CD4-positive, alpha-beta memory T cell (primary cell): ENCODE measurements at regions not wholly inside any gene's neighbourhood (a gene's known extent, or its start where the extent isn't known, plus 50 kb on each side); places are given as distances from the start of the nearest gene placed in this dataset.

Experiments used
- CTCF ChIA-PET: fragments of 350-600 bp; sonication (Branson Sonifier 250); formaldehyde crosslinking; loops from one replicate; lab custom pipeline; 2021; ENCODE audit warnings: inconsistent platforms; ENCODE audit not compliant: partially characterized antibody; lab: Charles Lee
- POLR2A ChIA-PET: fragments of 350-600 bp; sonication (Branson Sonifier 250); formaldehyde crosslinking; loops from one replicate; lab custom pipeline; 2021; ENCODE audit not compliant: partially characterized antibody; lab: Charles Lee
- DNase-seq, 5 donors: peaks; one replicate each; pipeline versions ENCODE4 v3.0.0 to v3.0.0-alpha.2; 2020 to 2022; ENCODE audit warnings: mixed read lengths in 1 of 5
- H3K27ac ChIP-seq: one replicate; pipeline ENCODE4 v1.7.0; 2013; ENCODE audit warnings: low read depth, low read length
- H3K27me3 ChIP-seq: 2 replicates; pipeline ENCODE4 v1.7.0; 2013; ENCODE audit warnings: mild to moderate bottlenecking, low read length, moderate library complexity; ENCODE audit not compliant: insufficient read depth
- H3K36me3 ChIP-seq: 2 replicates; pipeline ENCODE4 v1.7.0; 2013; ENCODE audit warnings: mild to moderate bottlenecking, low read length, moderate library complexity; ENCODE audit not compliant: insufficient read depth
- H3K4me1 ChIP-seq: 2 replicates; pipeline ENCODE4 v1.7.0; 2013; ENCODE audit warnings: mild to moderate bottlenecking, low read length, moderate library complexity; ENCODE audit not compliant: insufficient read depth
- H3K4me3 ChIP-seq, 2 donors: one replicate each; pipeline ENCODE4 v1.7.0; 2013; ENCODE audit warnings: low read length in 2 of 2, mild to moderate bottlenecking in 1 of 2
- H3K9me3 ChIP-seq, 2 donors: one replicate each; pipeline ENCODE4 v1.7.0; 2013; ENCODE audit warnings: low read length in 2 of 2, control low read depth in 1 of 2; ENCODE audit not compliant: control insufficient read depth in 1 of 2
- H3K27ac Mint-ChIP-seq, 7 donors: one replicate each; pipeline ENCODE4 v1.8.0; 2020 to 2021; ENCODE audit warnings: mixed read lengths in 7 of 7, mild to moderate bottlenecking in 6 of 7, inconsistent platforms in 3 of 7, moderate library complexity in 3 of 7
- H3K27me3 Mint-ChIP-seq, 2 donors: one replicate each; pipeline ENCODE4 v1.8.0; 2020 to 2021; ENCODE audit warnings: mixed read lengths in 2 of 2
- H3K36me3 Mint-ChIP-seq, 2 donors: one replicate each; pipeline ENCODE4 v1.8.0; 2020 to 2021; ENCODE audit warnings: mixed read lengths in 2 of 2, inconsistent platforms in 1 of 2, mild to moderate bottlenecking in 1 of 2
- H3K4me1 Mint-ChIP-seq, 4 donors: one replicate each; pipeline ENCODE4 v1.8.0; 2020 to 2021; ENCODE audit warnings: mixed read lengths in 4 of 4, mild to moderate bottlenecking in 1 of 4
- H3K4me3 Mint-ChIP-seq, 8 donors: one replicate each; pipeline ENCODE4 v1.8.0; 2020 to 2021; ENCODE audit warnings: mixed read lengths in 8 of 8, mild to moderate bottlenecking in 7 of 8, moderate library complexity in 6 of 8, inconsistent platforms in 3 of 8
- H3K9me3 Mint-ChIP-seq, 8 donors: one replicate each; pipeline ENCODE4 v1.8.0; 2020 to 2021; ENCODE audit warnings: mixed read lengths in 8 of 8, mild to moderate bottlenecking in 5 of 8, inconsistent platforms in 3 of 8, moderate library complexity in 1 of 8
- intact Hi-C: fragments of 100-400 bp; cut with micrococcal nuclease; formaldehyde crosslinking; loops from one replicate; pipeline ENCODE4 v1.15.1; 2023

GRCh38 chr14:97945631-97946030, 1148.4 kb downstream of the VRK1 start:
- peaks cover 46 to 60% of the 10 kb centered on the region in 2 donors for H3K36me3 Mint-ChIP-seq
- POLR2A ChIA-PET: no interaction called here

DNA sequence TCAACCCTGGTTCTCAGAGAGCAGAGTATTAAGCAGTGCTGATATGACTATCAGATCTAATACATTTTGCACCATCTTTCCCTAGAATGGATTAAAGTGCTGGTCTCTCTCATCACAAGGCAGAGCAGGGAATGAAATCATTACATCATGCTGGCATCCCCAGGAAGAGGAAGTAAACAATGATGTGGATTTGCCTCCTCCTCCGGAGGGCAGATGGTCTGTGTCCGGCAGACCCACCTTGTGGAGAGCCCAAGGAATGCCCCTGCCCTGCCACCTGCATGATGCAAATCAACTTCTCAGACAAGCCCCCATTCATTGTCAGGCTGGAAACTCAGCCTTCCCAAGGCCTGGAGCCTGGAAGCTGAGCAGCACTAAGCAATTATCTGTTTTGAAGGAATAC, 1149.1 kb downstream of the VRK1 start:
- Mint-ChIP-seq H3K36me3 (peaks cover 49 to 66% of the 10 kb centered on the region in 2 donors), H3K27ac (peak overlapping the region in 1 of 7 donors; percentile 22)
- no peaks in the 10 kb centered on the region for H3K27me3 ChIP-seq

More at GRCh38 chr14:97945631-97946030, 1148.4 kb downstream of the VRK1 start:
- intact Hi-C loops: no loop called here
- H3K36me3 ChIP-seq: no peaks in the 10 kb centered on the region
- H3K4me3 Mint-ChIP-seq: no peak overlapping the region
- no peak overlapping the region for H3K4me3 ChIP-seq
- no peaks in the 10 kb centered on the region for H3K4me1 ChIP-seq
- H3K27me3 ChIP-seq: no peaks in the 10 kb centered on the region
- H3K9me3 ChIP-seq: no peaks in the 10 kb centered on the region
- H3K27ac Mint-ChIP-seq: no peak overlapping the region
- peaks cover 6 to 18% (median 8%) of the 10 kb centered on the region in 4 donors for H3K4me1 Mint-ChIP-seq
- H3K27me3 Mint-ChIP-seq: no peaks in the 10 kb centered on the region
- no peak overlapping the region for H3K27ac ChIP-seq
- H3K9me3 Mint-ChIP-seq: peaks cover 0 to 6% (median under 1%) of the 10 kb centered on the region in 8 donors
- no peak for DNase-seq
- CTCF ChIA-PET: no interaction called here

DNA sequence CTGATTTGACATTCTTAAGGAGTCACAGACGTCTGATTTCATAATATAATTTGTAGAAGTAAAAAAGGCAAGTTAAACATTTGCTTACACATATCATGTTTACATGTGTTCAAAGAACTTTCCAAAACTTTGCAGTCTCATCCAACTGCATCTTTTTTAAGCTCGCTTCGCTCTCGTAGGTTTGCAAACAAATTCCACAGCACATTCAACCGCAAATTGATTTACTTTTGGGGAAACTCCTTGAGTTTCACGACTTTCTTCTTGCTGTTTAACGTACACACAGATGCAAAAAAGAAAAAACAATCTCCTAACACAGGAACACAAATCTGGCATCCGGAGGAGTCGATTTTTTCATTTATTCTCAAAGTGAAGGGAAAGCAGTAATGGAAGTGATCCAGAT, 1149.5 kb downstream of the VRK1 start:
- Histone ChIP-seq H3K9me3 (no peaks in the 10 kb centered on the region), H3K36me3 (no peaks in the 10 kb centered on the region), H3K27ac (no peak overlapping the region), H3K4me1 (no peaks in the 10 kb centered on the region), H3K27me3 (no peaks in the 10 kb centered on the region), H3K4me3 (no peak overlapping the region)
- H3K9me3 Mint-ChIP-seq: peaks cover 0 to 6% (median under 1%) of the 10 kb centered on the region in 8 donors
- ChIA-PET POLR2A (no interaction called here), CTCF (no interaction called here)
- peaks cover 52 to 65% of the 10 kb centered on the region in 2 donors for H3K36me3 Mint-ChIP-seq
- H3K27me3 Mint-ChIP-seq: no peaks in the 10 kb centered on the region
- intact Hi-C loops: no loop called here
- H3K27ac Mint-ChIP-seq: peak overlapping the region in 1 of 7 donors; percentile 70
- H3K4me1 Mint-ChIP-seq: peaks cover 6 to 24% (median 13%) of the 10 kb centered on the region in 4 donors
- no peak overlapping the region for H3K4me3 Mint-ChIP-seq
- no peak for DNase-seq

More for the DNA sequence above, 1149.1 kb downstream of the VRK1 start:
- DNase-seq: no peak
- H3K4me1 Mint-ChIP-seq: peaks cover 6 to 24% (median 12%) of the 10 kb centered on the region in 4 donors
- H3K27me3 Mint-ChIP-seq: no peaks in the 10 kb centered on the region
- intact Hi-C loops: no loop called here
- H3K9me3 ChIP-seq: no peaks in the 10 kb centered on the region
- CTCF ChIA-PET: no interaction called here
- no peaks in the 10 kb centered on the region for H3K4me1 ChIP-seq
- H3K4me3 ChIP-seq: no peak overlapping the region
- no peak overlapping the region for H3K27ac ChIP-seq
- H3K9me3 Mint-ChIP-seq: peaks cover 0 to 6% (median under 1%) of the 10 kb centered on the region in 8 donors
- no peaks in the 10 kb centered on the region for H3K36me3 ChIP-seq
- POLR2A ChIA-PET: no interaction called here
- no peak overlapping the region for H3K4me3 Mint-ChIP-seq

GRCh38 chr14:97948841-97949240, 1151.7 kb downstream of the VRK1 start:
- H3K27me3 Mint-ChIP-seq: no peaks in the 10 kb centered on the region
- Histone ChIP-seq H3K36me3 (no peaks in the 10 kb centered on the region), H3K27me3 (no peaks in the 10 kb centered on the region), H3K4me1 (no peaks in the 10 kb centered on the region), H3K4me3 (no peak overlapping the region), H3K9me3 (no peaks in the 10 kb centered on the region), H3K27ac (no peak overlapping the region)
- no peak overlapping the region for H3K27ac Mint-ChIP-seq
- CTCF ChIA-PET: no interaction called here
- peaks cover 49 to 56% of the 10 kb centered on the region in 2 donors for H3K36me3 Mint-ChIP-seq
- DNase-seq: no peak
- no peaks in the 10 kb centered on the region for H3K9me3 Mint-ChIP-seq
- POLR2A ChIA-PET: no interaction called here
- no peak overlapping the region for H3K4me3 Mint-ChIP-seq
- peaks cover 9 to 34% (median 20%) of the 10 kb centered on the region in 4 donors for H3K4me1 Mint-ChIP-seq
- intact Hi-C loops: no loop called here

- Histone ChIP-seq H3K4me3 (no peak overlapping the region), H3K27me3 (no peaks in the 10 kb centered on the region), H3K4me1 (no peaks in the 10 kb centered on the region), H3K9me3 (no peaks in the 10 kb centered on the region), H3K36me3 (peaks cover 21% of the 10 kb centered on the region), H3K27ac (no peak overlapping the region)
- H3K27ac Mint-ChIP-seq: no peak overlapping the region
- CTCF ChIA-PET: no interaction called here
- H3K4me3 Mint-ChIP-seq: no peak overlapping the region
- POLR2A ChIA-PET: no interaction called here
- H3K36me3 Mint-ChIP-seq: peaks cover 72 to 79% of the 10 kb centered on the region in 2 donors
- peaks cover 19 to 29% (median 24%) of the 10 kb centered on the region in 4 donors for H3K4me1 Mint-ChIP-seq
- H3K9me3 Mint-ChIP-seq: peaks cover 0 to 6% (median 1%) of the 10 kb centered on the region in 8 donors
- H3K27me3 Mint-ChIP-seq: no peaks in the 10 kb centered on the region
- intact Hi-C loops: no loop called here
- no peak for DNase-seq
Measured at GRCh38 chr14:97956581-97957340, 1159.6 kb downstream of the VRK1 start.

- no peaks in the 10 kb centered on the region for H3K9me3 ChIP-seq
- H3K36me3 Mint-ChIP-seq: peaks cover 86 to 87% of the 10 kb centered on the region in 2 donors
- H3K36me3 ChIP-seq: peaks cover 30% of the 10 kb centered on the region
- no peaks in the 10 kb centered on the region for H3K4me1 ChIP-seq
- H3K4me3 Mint-ChIP-seq: no peak overlapping the region
- peaks cover 0 to 6% (median 1%) of the 10 kb centered on the region in 8 donors for H3K9me3 Mint-ChIP-seq
- H3K27ac Mint-ChIP-seq: no peak overlapping the region
- ChIA-PET CTCF (no interaction called here), POLR2A (no interaction called here)
- no peak for DNase-seq
- H3K27ac ChIP-seq: no peak overlapping the region
- H3K4me1 Mint-ChIP-seq: peaks cover 22 to 42% (median 28%) of the 10 kb centered on the region in 4 donors
- H3K27me3 Mint-ChIP-seq: no peaks in the 10 kb centered on the region
- intact Hi-C loops: no loop called here
- H3K27me3 ChIP-seq: no peaks in the 10 kb centered on the region
- no peak overlapping the region for H3K4me3 ChIP-seq
Measured at GRCh38 chr14:97959251-97959650, 1162.1 kb downstream of the VRK1 start.

DNA sequence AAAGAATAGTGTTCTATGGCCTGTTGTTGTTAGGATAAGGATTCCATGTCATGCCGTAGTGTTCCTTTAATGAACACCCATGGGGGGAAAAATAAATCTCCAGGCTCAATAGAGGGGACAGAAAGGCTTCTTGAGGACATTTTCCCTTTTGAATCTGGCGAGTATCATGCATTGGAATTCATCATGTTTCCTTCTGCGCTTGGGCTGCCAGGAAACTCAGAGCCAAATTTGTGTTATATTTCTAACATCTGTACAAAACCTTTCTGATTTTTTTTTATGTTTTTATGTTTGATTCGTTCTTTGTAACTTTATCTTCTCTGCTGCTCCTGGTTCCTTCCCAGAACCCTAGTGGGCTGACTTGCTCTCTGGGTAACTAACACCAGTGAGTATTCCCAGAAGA, 1163.3 kb downstream of the VRK1 start:
- ChIA-PET POLR2A (no interaction called here), CTCF (no interaction called here)
- H3K9me3 Mint-ChIP-seq: peaks cover 0 to 6% (median 1%) of the 10 kb centered on the region in 8 donors
- H3K4me3 ChIP-seq: no peak overlapping the region
- peaks cover 31% of the 10 kb centered on the region for H3K36me3 ChIP-seq
- no peaks in the 10 kb centered on the region for H3K9me3 ChIP-seq
- H3K27me3 ChIP-seq: no peaks in the 10 kb centered on the region
- peaks cover 19 to 44% (median 33%) of the 10 kb centered on the region in 4 donors for H3K4me1 Mint-ChIP-seq
- no peak overlapping the region for H3K27ac Mint-ChIP-seq
- intact Hi-C loops: no loop called here
- no peak for DNase-seq
- no peak overlapping the region for H3K4me3 Mint-ChIP-seq
- H3K27me3 Mint-ChIP-seq: no peaks in the 10 kb centered on the region
- H3K27ac ChIP-seq: no peak overlapping the region
- peaks cover 3% of the 10 kb centered on the region for H3K4me1 ChIP-seq
- H3K36me3 Mint-ChIP-seq: peaks cover 87 to 88% of the 10 kb centered on the region in 2 donors
